Esophagus squamous epithelium (tissue), 4 donors: ENCODE measurements at regions not wholly inside any gene's neighbourhood (a gene's known extent, or its start where the extent isn't known, plus 50 kb on each side); places are given as distances from the start of the nearest gene placed in this dataset.

Experiments
- CTCF ChIP-seq, 6 experiments: fragments of 450-650 bp in 4 of 6; fragments of 200-600 bp in 2 of 6; sonication (generic) in 2 of 6; IDR thresholded peaks; one replicate each; pipeline ENCODE4 v1.5.1; 2016 to 2019; ENCODE audit warnings: antibody characterized with exemption in 6 of 6, mild to moderate bottlenecking in 4 of 6, moderate library complexity in 4 of 6
- POLR2A ChIP-seq, 4 donors: fragments of 450-650 bp; IDR thresholded peaks; one replicate each; pipeline ENCODE4 v1.6.1; 2017; ENCODE audit warnings: antibody characterized with exemption in 4 of 4, mild to moderate bottlenecking in 4 of 4, moderate library complexity in 3 of 4

- no peak for TF ChIP-seq CTCF (IDR thresholded peaks at IDR 0.05)
- TF ChIP-seq POLR2A (IDR thresholded peaks at IDR 0.05), result no peak
Observed at GRCh38 chr4:178462710-178463109, 1020.5 kb upstream of the AGA start.
